ENCODE measurements at regions not wholly inside any gene's neighbourhood (a gene's known extent, or its start where the extent isn't known, plus 50 kb on each side); places are given as distances from the start of the nearest gene placed in this dataset.

- DNase-seq (no peak), ATAC-seq (no peak)
- in situ Hi-C loops (cut with MboI; ENCODE audit: low sequenced_read_pairs in 4 of 4) (no loop called here), intact Hi-C loops (cut with DNase I; ENCODE audit: low total_unique reads) (no loop called here)
- no peaks in the 10 kb centered on the region for H3K4me1 ChIP-seq
- H3K4me3 ChIP-seq, result no peak overlapping the region
- no peaks in the 10 kb centered on the region for H3K36me3 ChIP-seq
- TF ChIP-seq CTCF (IDR thresholded peaks at IDR 0.05 in 4 of 5, conservative IDR thresholded peaks at IDR 0.05 in 1 of 5), result no peak
- TF ChIP-seq POLR2A (IDR thresholded peaks at IDR 0.05), result no peak
- no peak overlapping the region for H3K27ac ChIP-seq
- no peaks in the 10 kb centered on the region for H3K9me3 ChIP-seq
- no peaks in the 10 kb centered on the region for H3K27me3 ChIP-seq
Observed at GRCh38 chr4:14111730-14112181, 484.2 kb upstream of the BOD1L1 start.

GRCh38 chr4:14115106-14115505 is 487.6 kb upstream of the BOD1L1 start:
- in situ Hi-C loops (cut with MboI; ENCODE audit: low sequenced_read_pairs in 4 of 4), result no loop called here
- H3K9me3 ChIP-seq, result no peaks in the 10 kb centered on the region

GRCh38 chr4:14117575-14118238 is 490.2 kb upstream of the BOD1L1 start:
- no peaks in the 10 kb centered on the region for H3K36me3 ChIP-seq
- DNase-seq (no peak), ATAC-seq (no peak)
- H3K27me3 ChIP-seq, result no peaks in the 10 kb centered on the region
- intact Hi-C loops (cut with DNase I; ENCODE audit: low total_unique reads), result no loop called here
- in situ Hi-C loops (cut with MboI; ENCODE audit: low sequenced_read_pairs in 4 of 4), result no loop called here
- TF ChIP-seq POLR2A (IDR thresholded peaks at IDR 0.05) (no peak), CTCF (IDR thresholded peaks at IDR 0.05 in 4 of 5, conservative IDR thresholded peaks at IDR 0.05 in 1 of 5) (no peak)
- H3K4me3 ChIP-seq, result no peak overlapping the region
- H3K9me3 ChIP-seq, result no peaks in the 10 kb centered on the region
- no peaks in the 10 kb centered on the region for H3K4me1 ChIP-seq
- no peak overlapping the region for H3K27ac ChIP-seq

More at GRCh38 chr4:14115106-14115505, 487.6 kb upstream of the BOD1L1 start:
- Histone ChIP-seq H3K4me3 (no peak overlapping the region), H3K27ac (no peak overlapping the region), H3K27me3 (no peaks in the 10 kb centered on the region), H3K36me3 (no peaks in the 10 kb centered on the region), H3K4me1 (no peaks in the 10 kb centered on the region)
- TF ChIP-seq CTCF (IDR thresholded peaks at IDR 0.05 in 4 of 5, conservative IDR thresholded peaks at IDR 0.05 in 1 of 5) (no peak), POLR2A (IDR thresholded peaks at IDR 0.05) (no peak)
- ATAC-seq (no peak), DNase-seq (no peak)
- intact Hi-C loops (cut with DNase I; ENCODE audit: low total_unique reads), result no loop called here

- intact Hi-C loops (cut with DNase I; ENCODE audit: low total_unique reads) (no loop called here), in situ Hi-C loops (cut with MboI; ENCODE audit: low sequenced_read_pairs in 4 of 4) (no loop called here)
- Histone ChIP-seq H3K36me3 (no peaks in the 10 kb centered on the region), H3K27ac (no peak overlapping the region), H3K4me3 (no peak overlapping the region), H3K9me3 (no peaks in the 10 kb centered on the region), H3K4me1 (no peaks in the 10 kb centered on the region), H3K27me3 (no peaks in the 10 kb centered on the region)
- no peak for ATAC-seq
- DNase-seq, result no peak
- TF ChIP-seq POLR2A (IDR thresholded peaks at IDR 0.05), result no peak
- TF ChIP-seq CTCF (IDR thresholded peaks at IDR 0.05 in 4 of 5, conservative IDR thresholded peaks at IDR 0.05 in 1 of 5), result no peak
Observed at GRCh38 chr4:14124816-14125215, 497.3 kb upstream of the BOD1L1 start.

Data from gastrocnemius medialis (tissue), 4 donors.